ENCODE measurements at regions not wholly inside any gene's neighbourhood (a gene's known extent, or its start where the extent isn't known, plus 50 kb on each side); places are given as distances from the start of the nearest gene placed in this dataset.

GRCh38 chr1:218817691-218818465 is 355.8 kb upstream of the LYPLAL1 start:
- no peak for DNase-seq (ENCODE audit: low spot score)

- peak; percentile 7 for DNase-seq (ENCODE audit: low spot score)
These were observed 350.3 kb upstream of the LYPLAL1 start for GRCh38 chr1:218823291-218823900.

GRCh38 chr1:218827486-218827885 is 346.2 kb upstream of the LYPLAL1 start:
- DNase-seq (ENCODE audit: low spot score), result no peak

- no peak for DNase-seq (ENCODE audit: low spot score)
These were observed 345.5 kb upstream of the LYPLAL1 start for GRCh38 chr1:218828125-218828650.

GRCh38 chr1:218829097-218829496 is 344.6 kb upstream of the LYPLAL1 start:
- DNase-seq (ENCODE audit: low spot score), result no peak

- no peak for DNase-seq (ENCODE audit: low spot score)
These were observed 338.1 kb upstream of the LYPLAL1 start for GRCh38 chr1:218835609-218836008.

GRCh38 chr1:218836264-218836663 is 337.4 kb upstream of the LYPLAL1 start:
- DNase-seq (ENCODE audit: low spot score), result no peak

- DNase-seq (ENCODE audit: low spot score), result no peak
These were observed 336.6 kb upstream of the LYPLAL1 start for GRCh38 chr1:218837051-218837450.

GRCh38 chr1:218845589-218845988 is 328.1 kb upstream of the LYPLAL1 start:
- DNase-seq (ENCODE audit: low spot score), result no peak

GRCh38 chr1:218846181-218846580 is 327.5 kb upstream of the LYPLAL1 start:
- DNase-seq (ENCODE audit: low spot score), result no peak

- no peak for DNase-seq (ENCODE audit: low spot score)
These were observed 326.4 kb upstream of the LYPLAL1 start for GRCh38 chr1:218847089-218847768.

- no peak for DNase-seq (ENCODE audit: low spot score)
These were observed 325.7 kb upstream of the LYPLAL1 start for GRCh38 chr1:218848009-218848408.

GRCh38 chr1:218850367-218850766 is 323.3 kb upstream of the LYPLAL1 start:
- peak; percentile 42 for DNase-seq (ENCODE audit: low spot score)

GRCh38 chr1:218851586-218851985 is 322.1 kb upstream of the LYPLAL1 start:
- no peak for DNase-seq (ENCODE audit: low spot score)

- DNase-seq (ENCODE audit: low spot score), result no peak
These were observed 321.2 kb upstream of the LYPLAL1 start for GRCh38 chr1:218852527-218852926.

- DNase-seq (ENCODE audit: low spot score), result no peak
These were observed 309.7 kb upstream of the LYPLAL1 start for GRCh38 chr1:218863987-218864386.

- peak; percentile 14 for DNase-seq (ENCODE audit: low spot score)
These were observed 308.1 kb upstream of the LYPLAL1 start for GRCh38 chr1:218865591-218865990.

- DNase-seq (ENCODE audit: low spot score), result no peak
These were observed 307.2 kb upstream of the LYPLAL1 start for GRCh38 chr1:218866507-218866906.

- DNase-seq (ENCODE audit: low spot score), result no peak
These were observed 306.6 kb upstream of the LYPLAL1 start for GRCh38 chr1:218867066-218867465.

- no peak for DNase-seq (ENCODE audit: low spot score)
These were observed 305.6 kb upstream of the LYPLAL1 start for GRCh38 chr1:218867941-218868626.

GRCh38 chr1:218869276-218869675 is 304.4 kb upstream of the LYPLAL1 start:
- no peak for DNase-seq (ENCODE audit: low spot score)

- DNase-seq (ENCODE audit: low spot score), result peak; percentile 21
These were observed 301.7 kb upstream of the LYPLAL1 start for GRCh38 chr1:218872026-218872425.

Measured in H4 (cell line).